GM23338 (cell line): ENCODE measurements at regions not wholly inside any gene's neighbourhood (a gene's known extent, or its start where the extent isn't known, plus 50 kb on each side); places are given as distances from the start of the nearest gene placed in this dataset.

Source experiments
- ATAC-seq: fragments of 200-7000 bp; cut with Tn5 transposase; 3 replicates; pipeline ENCODE4 v1.9.1; 2020
- DNase-seq: peaks from one replicate; pipeline ENCODE4 v3.0.0-alpha.2; 2015; ENCODE audit warnings: low spot score
- H2AFZ ChIP-seq: fragments of 200-600 bp; sonication (generic); 2 replicates; pipeline ENCODE4 v1.8.0; 2016; ENCODE audit warnings: antibody characterized with exemption, mild to moderate bottlenecking, moderate library complexity
- H3F3A ChIP-seq: fragments of 200-600 bp; sonication (generic); replicated peaks from 2 replicates; pipeline ENCODE4 v1.8.0; 2017; ENCODE audit warnings: antibody characterized with exemption, mixed run types, low read depth
- H3K27ac ChIP-seq: fragments of 200-600 bp; sonication (generic); 2 replicates; pipeline ENCODE4 v1.6.1; 2016; ENCODE audit warnings: low read depth
- H3K27me3 ChIP-seq: fragments of 200-600 bp; sonication (generic); 2 replicates; pipeline ENCODE4 v1.8.0; 2016; ENCODE audit warnings: mild to moderate bottlenecking, mixed run types, moderate library complexity; ENCODE audit not compliant: insufficient read depth
- H3K36me3 ChIP-seq: fragments of 200-600 bp; sonication (generic); 2 replicates; pipeline ENCODE4 v1.8.0; 2016; ENCODE audit warnings: mild to moderate bottlenecking; ENCODE audit not compliant: insufficient read depth
- H3K4me1 ChIP-seq: fragments of 200-600 bp; sonication (generic); 2 replicates; pipeline ENCODE4 v1.8.0; 2016; ENCODE audit warnings: mild to moderate bottlenecking, moderate library complexity; ENCODE audit not compliant: insufficient read depth
- H3K4me2 ChIP-seq: fragments of 200-600 bp; sonication (generic); 2 replicates; pipeline ENCODE4 v1.7.1; 2017; ENCODE audit warnings: mixed run types
- H3K4me3 ChIP-seq: fragments of 200-600 bp; sonication (generic); 2 replicates; pipeline ENCODE4 v1.6.1; 2016; ENCODE audit warnings: mixed run types
- H3K79me2 ChIP-seq: fragments of 200-600 bp; sonication (generic); replicated peaks from 2 replicates; pipeline ENCODE4 v1.8.0; 2017; ENCODE audit warnings: mild to moderate bottlenecking; ENCODE audit not compliant: insufficient read depth
- H3K9me2 ChIP-seq: fragments of 200-600 bp; sonication (generic); 2 replicates; pipeline ENCODE4 v1.8.0; 2017; ENCODE audit not compliant: insufficient read depth
- H4K20me1 ChIP-seq: fragments of 200-600 bp; sonication (generic); replicated peaks from 2 replicates; pipeline ENCODE4 v1.8.0; 2017; ENCODE audit warnings: mild to moderate bottlenecking; ENCODE audit not compliant: insufficient read depth
- H3K27ac Mint-ChIP-seq: 2 replicates; pipeline ENCODE4 v1.8.0; 2020; ENCODE audit warnings: inconsistent platforms, mild to moderate bottlenecking, moderate library complexity, mixed read lengths
- H3K27me3 Mint-ChIP-seq: 3 replicates; pipeline ENCODE4 v1.8.0; 2022; ENCODE audit warnings: low read depth, mild to moderate bottlenecking, moderate library complexity, mixed read lengths, inconsistent platforms; ENCODE audit not compliant: insufficient read depth, poor library complexity
- H3K36me3 Mint-ChIP-seq: 3 replicates; pipeline ENCODE4 v1.8.0; 2021; ENCODE audit warnings: low read depth, mild to moderate bottlenecking, inconsistent platforms, moderate library complexity, mixed read lengths
- H3K4me1 Mint-ChIP-seq: 3 replicates; pipeline ENCODE4 v1.8.0; 2020; ENCODE audit warnings: mild to moderate bottlenecking, inconsistent platforms, mixed read lengths
- H3K4me3 Mint-ChIP-seq: 3 replicates; pipeline ENCODE4 v1.8.0; 2021; ENCODE audit warnings: moderate library complexity, mild to moderate bottlenecking, inconsistent platforms, mixed read lengths
- H3K9me3 Mint-ChIP-seq: 3 replicates; pipeline ENCODE4 v1.8.0; 2020; ENCODE audit warnings: moderate library complexity, mild to moderate bottlenecking, inconsistent platforms, mixed read lengths
- EZH2 ChIP-seq: fragments of 200-600 bp; sonication (generic); IDR thresholded peaks from one replicate; pipeline ENCODE4 v1.8.0; 2017; ENCODE audit warnings: antibody characterized with exemption, mild to moderate bottlenecking, low read depth; ENCODE audit not compliant: unreplicated experiment
- EZH2phosphoT487 ChIP-seq: fragments of 200-600 bp; sonication (generic); IDR thresholded peaks from one replicate; pipeline ENCODE4 v1.8.1; 2018; ENCODE audit warnings: antibody characterized with exemption; ENCODE audit not compliant: unreplicated experiment
- JUNB ChIP-seq: IDR thresholded peaks from one replicate; pipeline ENCODE4 v1.6.1; 2016; ENCODE audit warnings: antibody characterized with exemption; ENCODE audit not compliant: unreplicated experiment
- NANOG ChIP-seq: IDR thresholded peaks from 2 replicates; pipeline ENCODE4 v1.6.1; 2016; ENCODE audit warnings: antibody characterized with exemption, borderline replicate concordance
- POLR2AphosphoS5 ChIP-seq: IDR thresholded peaks from 2 replicates; pipeline ENCODE4 v1.6.1; 2016; ENCODE audit warnings: antibody characterized with exemption, low read depth
- STAT1 ChIP-seq: IDR thresholded peaks from one replicate; pipeline ENCODE4 v1.6.1; 2016; ENCODE audit warnings: antibody characterized with exemption; ENCODE audit not compliant: unreplicated experiment
- ZNF114 ChIP-seq: fragments of 250-450 bp; sonication (Bioruptor Pico); IDR thresholded peaks from 2 replicates; pipeline ENCODE4 v1.5.0; 2020; ENCODE audit warnings: mild to moderate bottlenecking, moderate library complexity
- ZNF331 ChIP-seq: fragments of 250-450 bp; sonication (Bioruptor Pico); IDR thresholded peaks from 2 replicates; pipeline ENCODE4 v1.5.0; 2020; ENCODE audit warnings: low read depth, mild to moderate bottlenecking, moderate library complexity
- TF ChIP-seq, protein P1 (sequence below), 2 experiments: fragments of 200-600 bp in 1 of 2; sonication (generic) in 1 of 2; conservative IDR thresholded peaks; 2 replicates each; pipeline versions ENCODE4 v1.5.1 to v1.6.1; 2016 to 2017; ENCODE audit warnings: antibody characterized with exemption in 2 of 2, low read depth in 2 of 2, mild to moderate bottlenecking in 2 of 2, moderate library complexity in 1 of 2
- TF ChIP-seq, protein P2 (sequence below): IDR thresholded peaks from 2 replicates; pipeline ENCODE4 v1.6.1; 2016; ENCODE audit warnings: antibody characterized with exemption
- TF ChIP-seq, protein P3 (sequence below): IDR thresholded peaks from one replicate; pipeline ENCODE4 v1.6.1; 2018; ENCODE audit warnings: antibody characterized with exemption; ENCODE audit not compliant: unreplicated experiment

DNA sequence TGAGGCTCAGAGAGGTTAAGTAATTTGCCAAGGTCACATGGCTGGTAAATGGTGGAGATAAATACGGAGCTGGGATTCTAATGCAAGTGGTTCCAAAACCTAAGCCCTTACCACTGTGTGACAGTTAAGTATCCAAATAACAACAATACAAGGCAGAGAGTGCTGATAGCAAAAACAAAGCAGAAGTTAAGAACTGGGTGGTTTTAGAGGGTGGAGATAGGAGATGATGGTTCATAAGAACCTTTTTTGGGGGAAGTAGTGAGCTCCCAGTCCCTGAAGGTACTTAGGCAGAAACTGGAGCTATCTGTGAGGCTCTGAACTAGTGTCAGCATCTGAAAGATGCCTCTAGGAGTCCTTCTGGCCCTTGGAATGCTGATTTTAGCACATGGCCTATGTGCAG lies 56.2 kb upstream of the UBE2L5 start (continued):
- TF ChIP-seq, protein P1, sequence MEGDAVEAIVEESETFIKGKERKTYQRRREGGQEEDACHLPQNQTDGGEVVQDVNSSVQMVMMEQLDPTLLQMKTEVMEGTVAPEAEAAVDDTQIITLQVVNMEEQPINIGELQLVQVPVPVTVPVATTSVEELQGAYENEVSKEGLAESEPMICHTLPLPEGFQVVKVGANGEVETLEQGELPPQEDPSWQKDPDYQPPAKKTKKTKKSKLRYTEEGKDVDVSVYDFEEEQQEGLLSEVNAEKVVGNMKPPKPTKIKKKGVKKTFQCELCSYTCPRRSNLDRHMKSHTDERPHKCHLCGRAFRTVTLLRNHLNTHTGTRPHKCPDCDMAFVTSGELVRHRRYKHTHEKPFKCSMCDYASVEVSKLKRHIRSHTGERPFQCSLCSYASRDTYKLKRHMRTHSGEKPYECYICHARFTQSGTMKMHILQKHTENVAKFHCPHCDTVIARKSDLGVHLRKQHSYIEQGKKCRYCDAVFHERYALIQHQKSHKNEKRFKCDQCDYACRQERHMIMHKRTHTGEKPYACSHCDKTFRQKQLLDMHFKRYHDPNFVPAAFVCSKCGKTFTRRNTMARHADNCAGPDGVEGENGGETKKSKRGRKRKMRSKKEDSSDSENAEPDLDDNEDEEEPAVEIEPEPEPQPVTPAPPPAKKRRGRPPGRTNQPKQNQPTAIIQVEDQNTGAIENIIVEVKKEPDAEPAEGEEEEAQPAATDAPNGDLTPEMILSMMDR (conservative IDR thresholded peaks at IDR 0.05; ENCODE audit: low read depth in 2 of 2) = no peak
- TF ChIP-seq EZH2 (no peak), NANOG (no peak), EZH2phosphoT487 (no peak)

DNA sequence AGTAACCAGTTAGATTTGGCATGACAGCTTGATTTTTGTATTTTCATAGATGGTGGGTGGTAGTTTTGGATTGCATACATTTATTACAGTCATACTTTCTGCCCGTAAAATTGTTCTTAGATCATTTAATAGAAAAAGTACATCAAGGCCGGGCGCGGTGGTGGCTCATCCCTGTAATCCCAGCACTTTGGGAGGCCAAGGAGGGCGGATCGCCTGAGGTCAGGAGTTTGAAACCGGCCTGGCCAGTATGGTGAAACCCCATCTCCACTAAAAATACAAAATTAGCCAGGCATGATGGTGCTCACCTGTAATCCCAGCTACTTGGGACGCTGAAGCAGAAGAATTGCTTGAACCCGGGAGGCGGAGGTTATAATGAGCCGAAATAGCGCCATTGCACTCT lies 55.0 kb upstream of the UBE2L5 start:
- Mint-ChIP-seq H3K27ac (no peak overlapping the region), H3K4me3 (no peak overlapping the region), H3K27me3 (peaks cover 4% of the 10 kb centered on the region), H3K4me1 (peaks cover 35% of the 10 kb centered on the region), H3K9me3 (no peaks in the 10 kb centered on the region; the same call in 2 of the 3 replicates), H3K36me3 (no peaks in the 10 kb centered on the region)
- H3K9me2 ChIP-seq = no peaks in the 10 kb centered on the region
- no peak for DNase-seq
- H2AFZ ChIP-seq = no peak overlapping the region
- ATAC-seq = no peak
- no peaks in the 10 kb centered on the region for H3F3A ChIP-seq
- H3K27me3 ChIP-seq = no peaks in the 10 kb centered on the region
- H3K79me2 ChIP-seq = no peaks in the 10 kb centered on the region
- H4K20me1 ChIP-seq = no peaks in the 10 kb centered on the region
- no peak overlapping the region for H3K27ac ChIP-seq
- H3K36me3 ChIP-seq = no peaks in the 10 kb centered on the region
- TF ChIP-seq ZNF114 (CRISPR knock-in tag) (no peak), STAT1 (no peak), ZNF331 (no peak), NANOG (no peak), EZH2phosphoT487 (no peak), JUNB (no peak), POLR2AphosphoS5 (no peak)
- TF ChIP-seq, protein P2, sequence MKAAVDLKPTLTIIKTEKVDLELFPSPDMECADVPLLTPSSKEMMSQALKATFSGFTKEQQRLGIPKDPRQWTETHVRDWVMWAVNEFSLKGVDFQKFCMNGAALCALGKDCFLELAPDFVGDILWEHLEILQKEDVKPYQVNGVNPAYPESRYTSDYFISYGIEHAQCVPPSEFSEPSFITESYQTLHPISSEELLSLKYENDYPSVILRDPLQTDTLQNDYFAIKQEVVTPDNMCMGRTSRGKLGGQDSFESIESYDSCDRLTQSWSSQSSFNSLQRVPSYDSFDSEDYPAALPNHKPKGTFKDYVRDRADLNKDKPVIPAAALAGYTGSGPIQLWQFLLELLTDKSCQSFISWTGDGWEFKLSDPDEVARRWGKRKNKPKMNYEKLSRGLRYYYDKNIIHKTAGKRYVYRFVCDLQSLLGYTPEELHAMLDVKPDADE = no peak
- TF ChIP-seq, protein P3, sequence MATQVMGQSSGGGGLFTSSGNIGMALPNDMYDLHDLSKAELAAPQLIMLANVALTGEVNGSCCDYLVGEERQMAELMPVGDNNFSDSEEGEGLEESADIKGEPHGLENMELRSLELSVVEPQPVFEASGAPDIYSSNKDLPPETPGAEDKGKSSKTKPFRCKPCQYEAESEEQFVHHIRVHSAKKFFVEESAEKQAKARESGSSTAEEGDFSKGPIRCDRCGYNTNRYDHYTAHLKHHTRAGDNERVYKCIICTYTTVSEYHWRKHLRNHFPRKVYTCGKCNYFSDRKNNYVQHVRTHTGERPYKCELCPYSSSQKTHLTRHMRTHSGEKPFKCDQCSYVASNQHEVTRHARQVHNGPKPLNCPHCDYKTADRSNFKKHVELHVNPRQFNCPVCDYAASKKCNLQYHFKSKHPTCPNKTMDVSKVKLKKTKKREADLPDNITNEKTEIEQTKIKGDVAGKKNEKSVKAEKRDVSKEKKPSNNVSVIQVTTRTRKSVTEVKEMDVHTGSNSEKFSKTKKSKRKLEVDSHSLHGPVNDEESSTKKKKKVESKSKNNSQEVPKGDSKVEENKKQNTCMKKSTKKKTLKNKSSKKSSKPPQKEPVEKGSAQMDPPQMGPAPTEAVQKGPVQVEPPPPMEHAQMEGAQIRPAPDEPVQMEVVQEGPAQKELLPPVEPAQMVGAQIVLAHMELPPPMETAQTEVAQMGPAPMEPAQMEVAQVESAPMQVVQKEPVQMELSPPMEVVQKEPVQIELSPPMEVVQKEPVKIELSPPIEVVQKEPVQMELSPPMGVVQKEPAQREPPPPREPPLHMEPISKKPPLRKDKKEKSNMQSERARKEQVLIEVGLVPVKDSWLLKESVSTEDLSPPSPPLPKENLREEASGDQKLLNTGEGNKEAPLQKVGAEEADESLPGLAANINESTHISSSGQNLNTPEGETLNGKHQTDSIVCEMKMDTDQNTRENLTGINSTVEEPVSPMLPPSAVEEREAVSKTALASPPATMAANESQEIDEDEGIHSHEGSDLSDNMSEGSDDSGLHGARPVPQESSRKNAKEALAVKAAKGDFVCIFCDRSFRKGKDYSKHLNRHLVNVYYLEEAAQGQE = no peak
- TF ChIP-seq, protein P1 (conservative IDR thresholded peaks at IDR 0.05; ENCODE audit: low read depth in 2 of 2) = no peak
- H3K4me3 ChIP-seq = no peak overlapping the region
- H3K4me1 ChIP-seq = peaks cover 24% of the 10 kb centered on the region
- H3K4me2 ChIP-seq = no peak overlapping the region
